ENCODE measurements at regions not wholly inside any gene's neighbourhood (a gene's known extent, or its start where the extent isn't known, plus 50 kb on each side); places are given as distances from the start of the nearest gene placed in this dataset.

DNA sequence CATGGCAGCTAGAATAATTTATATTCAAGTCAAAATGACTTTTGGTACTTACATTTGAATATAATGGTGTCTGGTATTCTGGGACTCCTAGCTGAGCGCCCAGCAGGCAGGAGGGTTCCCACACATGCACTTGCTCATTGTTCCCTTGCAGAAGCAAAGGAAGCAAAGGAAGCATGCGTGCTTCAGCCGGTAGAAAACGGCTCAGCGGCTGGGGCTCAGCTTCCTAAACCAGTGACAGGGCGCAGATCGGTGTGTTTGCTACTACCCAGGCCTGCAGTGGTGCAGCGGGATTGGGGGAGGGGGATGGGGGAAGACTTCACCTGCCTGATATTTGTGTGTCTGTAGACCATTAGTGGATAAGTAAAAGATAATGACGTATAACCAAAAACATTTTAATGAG is 978.3 kb upstream of the TENM3 start:
- Mint-ChIP-seq H3K36me3 (ENCODE audit: insufficient read depth) (no peaks in the 10 kb centered on the region), H3K4me1 (no peaks in the 10 kb centered on the region), H3K27me3 (no peaks in the 10 kb centered on the region), H3K4me3 (no peak overlapping the region), H3K27ac (ENCODE audit: low read depth) (no peak overlapping the region), H3K9me3 (peaks cover 14% of the 10 kb centered on the region)
- no peak for ATAC-seq (replicated peaks; ENCODE audit: extremely low read depth, poor library complexity, severe bottlenecking)
- DNase-seq (ENCODE audit: low spot score in 2 of 2) = no peak

GRCh38 chr4:181265370-181265769 is 977.8 kb upstream of the TENM3 start:
- Mint-ChIP-seq H3K27me3 (no peaks in the 10 kb centered on the region), H3K27ac (ENCODE audit: low read depth) (no peak overlapping the region), H3K36me3 (ENCODE audit: insufficient read depth) (no peaks in the 10 kb centered on the region), H3K4me1 (no peaks in the 10 kb centered on the region), H3K9me3 (peaks cover 14% of the 10 kb centered on the region), H3K4me3 (no peak overlapping the region)
- DNase-seq (ENCODE audit: low spot score in 2 of 2) (no peak), ATAC-seq (replicated peaks; ENCODE audit: extremely low read depth, poor library complexity, severe bottlenecking) (no peak)

DNA sequence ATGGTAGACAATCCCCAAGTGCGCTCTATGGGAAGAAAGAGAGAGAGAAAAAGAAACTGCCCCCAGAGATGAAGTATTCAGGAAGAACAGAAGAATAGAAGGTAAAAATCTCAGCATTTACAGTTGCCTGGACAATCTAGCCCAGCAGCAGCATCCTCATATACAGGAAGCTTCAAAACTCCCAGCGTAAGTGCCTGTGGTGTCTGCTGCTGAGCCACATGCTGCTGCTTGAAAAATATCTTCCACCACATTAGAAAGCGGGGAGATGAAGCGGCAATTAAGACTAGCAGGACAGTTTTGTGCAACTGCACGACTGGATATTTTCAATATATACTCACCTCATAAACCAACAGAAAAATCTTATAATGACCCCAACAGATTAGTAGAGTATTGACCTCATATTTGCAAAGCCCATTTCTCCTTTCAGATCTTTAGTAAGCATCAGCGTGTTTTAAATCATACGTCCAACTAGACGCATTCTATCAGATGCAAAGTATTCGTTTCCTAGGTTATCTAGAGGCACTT is 972.0 kb upstream of the TENM3 start:
- DNase-seq (ENCODE audit: low spot score in 2 of 2) (no peak), ATAC-seq (replicated peaks; ENCODE audit: extremely low read depth, poor library complexity, severe bottlenecking) (no peak)
- Mint-ChIP-seq H3K27ac (ENCODE audit: low read depth) (no peak overlapping the region), H3K4me3 (no peak overlapping the region), H3K27me3 (no peaks in the 10 kb centered on the region), H3K36me3 (ENCODE audit: insufficient read depth) (no peaks in the 10 kb centered on the region), H3K9me3 (peaks cover 11% of the 10 kb centered on the region), H3K4me1 (no peaks in the 10 kb centered on the region)

DNA sequence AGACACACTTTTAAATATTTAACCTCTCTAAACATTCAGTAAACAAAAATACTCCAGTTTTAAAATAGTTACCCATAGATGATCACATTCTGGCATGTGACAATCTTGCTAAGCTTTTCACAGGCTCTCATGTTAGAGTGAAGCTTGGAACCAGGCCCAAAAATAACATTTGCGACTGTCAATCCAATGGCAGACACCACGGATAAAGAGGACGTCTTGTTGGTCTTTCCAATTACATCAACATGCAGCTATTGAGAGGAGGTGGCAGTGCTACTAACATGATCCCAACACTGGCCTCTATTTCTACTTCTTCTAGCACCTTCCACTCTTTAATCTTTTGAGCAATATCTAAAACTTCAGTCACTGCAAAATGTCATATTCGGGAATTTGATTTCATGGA is 970.8 kb upstream of the TENM3 start:
- Mint-ChIP-seq H3K27ac (ENCODE audit: low read depth) (no peak overlapping the region), H3K4me1 (no peaks in the 10 kb centered on the region), H3K27me3 (no peaks in the 10 kb centered on the region), H3K9me3 (peaks cover 17% of the 10 kb centered on the region), H3K4me3 (no peak overlapping the region), H3K36me3 (ENCODE audit: insufficient read depth) (no peaks in the 10 kb centered on the region)
- ATAC-seq (replicated peaks; ENCODE audit: extremely low read depth, poor library complexity, severe bottlenecking) = no peak
- DNase-seq (ENCODE audit: low spot score in 2 of 2) = no peak

- Mint-ChIP-seq H3K4me1 (no peaks in the 10 kb centered on the region), H3K9me3 (peaks cover 12% of the 10 kb centered on the region), H3K27ac (ENCODE audit: low read depth) (no peak overlapping the region), H3K4me3 (no peak overlapping the region), H3K27me3 (no peaks in the 10 kb centered on the region), H3K36me3 (ENCODE audit: insufficient read depth) (no peaks in the 10 kb centered on the region)
- ATAC-seq (replicated peaks; ENCODE audit: extremely low read depth, poor library complexity, severe bottlenecking) (no peak), DNase-seq (ENCODE audit: low spot score in 2 of 2) (no peak)
These were observed 964.3 kb upstream of the TENM3 start for GRCh38 chr4:181278941-181279340.

DNA sequence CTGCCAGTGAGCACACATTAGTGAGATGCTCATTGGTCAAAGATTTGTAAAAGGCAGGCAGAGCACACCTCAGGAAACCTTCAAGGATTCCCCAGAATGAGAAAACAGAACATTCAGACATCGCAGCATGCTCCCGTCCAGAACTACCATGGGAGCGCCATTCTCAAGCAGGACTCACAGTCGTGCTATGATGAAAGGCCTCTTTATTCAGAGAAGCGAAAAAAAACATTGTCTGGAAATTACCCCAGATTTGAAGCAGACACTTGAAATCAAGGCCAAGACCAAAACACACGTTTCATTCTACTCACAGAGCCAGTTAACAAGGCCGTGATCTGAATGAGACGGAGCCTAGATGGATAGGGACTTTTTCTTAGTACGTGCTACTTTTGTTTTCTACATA is 961.8 kb upstream of the TENM3 start:
- Mint-ChIP-seq H3K27me3 (no peaks in the 10 kb centered on the region), H3K27ac (ENCODE audit: low read depth) (no peak overlapping the region), H3K4me1 (no peaks in the 10 kb centered on the region), H3K36me3 (ENCODE audit: insufficient read depth) (no peaks in the 10 kb centered on the region), H3K4me3 (no peak overlapping the region), H3K9me3 (peaks cover 18% of the 10 kb centered on the region)
- ATAC-seq (replicated peaks; ENCODE audit: extremely low read depth, poor library complexity, severe bottlenecking) = no peak
- DNase-seq (ENCODE audit: low spot score in 2 of 2) = no peak

- no peak for DNase-seq (ENCODE audit: low spot score in 2 of 2)
These were observed 954.0 kb upstream of the TENM3 start for GRCh38 chr4:181289198-181289597.

GRCh38 chr4:181291615-181292014 is 951.6 kb upstream of the TENM3 start:
- H3K4me1 Mint-ChIP-seq = no peaks in the 10 kb centered on the region
- ATAC-seq (replicated peaks; ENCODE audit: extremely low read depth, poor library complexity, severe bottlenecking) = no peak
- H3K27ac Mint-ChIP-seq (ENCODE audit: low read depth) = no peak overlapping the region
- no peaks in the 10 kb centered on the region for H3K27me3 Mint-ChIP-seq
- H3K4me3 Mint-ChIP-seq = no peak overlapping the region
- no peak for DNase-seq (ENCODE audit: low spot score in 2 of 2)
- H3K36me3 Mint-ChIP-seq (ENCODE audit: insufficient read depth) = no peaks in the 10 kb centered on the region
- H3K9me3 Mint-ChIP-seq = no peaks in the 10 kb centered on the region

More at GRCh38 chr4:181289198-181289597, 954.0 kb upstream of the TENM3 start:
- H3K9me3 Mint-ChIP-seq = peaks cover 9% of the 10 kb centered on the region
- no peak overlapping the region for H3K27ac Mint-ChIP-seq (ENCODE audit: low read depth)
- H3K36me3 Mint-ChIP-seq (ENCODE audit: insufficient read depth) = no peaks in the 10 kb centered on the region
- no peaks in the 10 kb centered on the region for H3K4me1 Mint-ChIP-seq
- no peak for ATAC-seq (replicated peaks; ENCODE audit: extremely low read depth, poor library complexity, severe bottlenecking)
- no peaks in the 10 kb centered on the region for H3K27me3 Mint-ChIP-seq
- H3K4me3 Mint-ChIP-seq = no peak overlapping the region

- ATAC-seq (replicated peaks; ENCODE audit: extremely low read depth, poor library complexity, severe bottlenecking) (no peak), DNase-seq (ENCODE audit: low spot score in 2 of 2) (no peak)
- no peaks in the 10 kb centered on the region for H3K9me3 Mint-ChIP-seq
- no peaks in the 10 kb centered on the region for H3K4me1 Mint-ChIP-seq
- no peak overlapping the region for H3K4me3 Mint-ChIP-seq
- no peaks in the 10 kb centered on the region for H3K27me3 Mint-ChIP-seq
- no peak overlapping the region for H3K27ac Mint-ChIP-seq (ENCODE audit: low read depth)
- no peaks in the 10 kb centered on the region for H3K36me3 Mint-ChIP-seq (ENCODE audit: insufficient read depth)
These were observed 950.2 kb upstream of the TENM3 start for GRCh38 chr4:181293014-181293413.

DNA sequence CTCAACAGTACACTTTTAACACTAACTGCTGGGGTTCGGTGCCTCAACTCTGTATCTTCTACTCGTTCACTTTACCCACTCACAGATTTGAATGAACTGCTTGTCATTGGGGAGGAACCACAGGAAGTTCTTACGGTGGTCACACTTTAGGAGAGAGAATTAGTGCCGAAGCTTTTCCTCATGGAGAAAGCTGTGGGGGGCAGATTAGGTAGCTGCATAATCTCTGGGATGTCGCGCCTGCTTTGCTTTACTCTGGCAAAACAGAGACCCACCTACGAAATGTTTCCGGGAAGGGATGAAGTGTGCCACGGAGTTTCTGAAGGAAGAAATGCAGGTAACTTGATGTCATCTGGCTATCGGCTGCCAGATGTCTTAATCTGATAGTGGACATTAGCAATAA is 949.7 kb upstream of the TENM3 start:
- Mint-ChIP-seq H3K9me3 (no peaks in the 10 kb centered on the region), H3K4me3 (no peak overlapping the region), H3K36me3 (ENCODE audit: insufficient read depth) (no peaks in the 10 kb centered on the region), H3K4me1 (no peaks in the 10 kb centered on the region), H3K27me3 (no peaks in the 10 kb centered on the region), H3K27ac (ENCODE audit: low read depth) (no peak overlapping the region)
- ATAC-seq (replicated peaks; ENCODE audit: extremely low read depth, poor library complexity, severe bottlenecking) = no peak
- DNase-seq (ENCODE audit: low spot score in 2 of 2) = no peak

DNA sequence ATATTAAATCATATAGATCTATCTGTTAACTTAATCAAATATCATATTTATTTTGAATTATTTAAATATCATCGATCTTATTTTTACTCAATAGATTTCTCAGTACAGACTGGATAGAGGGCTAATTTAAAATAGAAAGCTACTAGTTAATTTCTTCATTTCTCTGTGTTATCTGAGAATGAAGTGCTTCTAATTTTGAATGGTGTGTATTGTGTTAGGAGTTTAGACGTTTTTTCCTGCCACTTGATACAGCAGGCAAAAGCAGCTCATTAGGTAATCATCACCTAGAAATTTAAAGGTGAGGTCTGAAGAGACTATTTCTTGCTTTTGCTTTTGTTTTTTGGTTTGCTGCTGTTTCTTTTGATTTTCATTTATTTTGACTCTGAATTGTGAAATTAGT is 948.8 kb upstream of the TENM3 start:
- H3K27ac Mint-ChIP-seq (ENCODE audit: low read depth) = no peak overlapping the region
- H3K27me3 Mint-ChIP-seq = no peaks in the 10 kb centered on the region
- ATAC-seq (replicated peaks; ENCODE audit: extremely low read depth, poor library complexity, severe bottlenecking) (no peak), DNase-seq (ENCODE audit: low spot score in 2 of 2) (no peak)
- no peaks in the 10 kb centered on the region for H3K9me3 Mint-ChIP-seq
- H3K4me1 Mint-ChIP-seq = no peaks in the 10 kb centered on the region
- H3K4me3 Mint-ChIP-seq = no peak overlapping the region
- H3K36me3 Mint-ChIP-seq (ENCODE audit: insufficient read depth) = no peaks in the 10 kb centered on the region

DNA sequence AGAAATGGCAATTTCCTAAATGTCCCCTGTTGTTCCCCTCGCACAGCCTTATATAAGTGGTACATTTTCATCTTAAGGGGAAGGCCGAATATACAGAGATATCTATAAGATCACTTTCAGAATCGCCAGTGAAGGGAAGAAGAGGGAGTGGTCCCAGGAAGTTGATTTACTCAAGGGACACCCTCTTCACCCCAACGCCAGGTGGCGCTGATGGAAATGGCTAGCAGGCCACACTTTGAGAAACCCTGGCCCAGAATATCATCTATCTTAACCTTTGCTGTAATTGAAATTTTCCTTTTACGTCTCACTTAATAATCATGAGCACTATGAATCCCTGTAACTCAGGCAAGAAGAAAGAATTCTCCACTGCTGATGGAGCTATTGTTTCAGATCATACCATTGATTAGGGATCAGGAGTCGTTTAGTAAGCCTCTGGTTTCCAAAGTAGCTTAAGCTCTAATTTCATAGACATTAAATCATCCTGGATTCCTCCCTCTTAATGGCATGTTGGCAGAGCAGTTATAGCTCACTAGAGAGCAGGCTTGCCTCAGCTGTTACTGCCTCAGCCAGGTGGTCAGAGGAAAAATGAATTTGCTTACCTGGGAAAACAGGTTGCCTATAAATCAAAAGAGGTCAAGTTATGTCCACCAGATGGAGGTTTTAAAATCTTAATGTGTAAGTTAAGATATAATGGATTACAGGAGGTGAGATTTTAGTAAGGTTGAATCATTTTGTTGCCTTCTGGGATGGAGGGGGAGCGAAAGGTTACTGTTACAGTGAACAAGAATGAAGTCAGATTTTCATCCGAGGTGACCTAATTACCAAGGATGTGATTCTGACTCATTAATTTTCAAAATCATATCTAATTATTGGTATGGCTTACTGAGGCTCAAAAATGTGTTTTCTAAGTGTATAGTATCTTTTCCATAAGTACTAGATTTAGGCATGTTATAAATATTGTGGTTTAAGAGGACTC is 941.2 kb upstream of the TENM3 start:
- H3K27me3 Mint-ChIP-seq = no peaks in the 10 kb centered on the region
- H3K4me3 Mint-ChIP-seq = no peak overlapping the region
- ATAC-seq (replicated peaks; ENCODE audit: extremely low read depth, poor library complexity, severe bottlenecking) = no peak
- H3K9me3 Mint-ChIP-seq = peaks cover 6% of the 10 kb centered on the region
- H3K36me3 Mint-ChIP-seq (ENCODE audit: insufficient read depth) = no peaks in the 10 kb centered on the region
- H3K4me1 Mint-ChIP-seq = no peaks in the 10 kb centered on the region
- H3K27ac Mint-ChIP-seq (ENCODE audit: low read depth) = no peak overlapping the region
- no peak for DNase-seq (ENCODE audit: low spot score in 2 of 2)

DNA sequence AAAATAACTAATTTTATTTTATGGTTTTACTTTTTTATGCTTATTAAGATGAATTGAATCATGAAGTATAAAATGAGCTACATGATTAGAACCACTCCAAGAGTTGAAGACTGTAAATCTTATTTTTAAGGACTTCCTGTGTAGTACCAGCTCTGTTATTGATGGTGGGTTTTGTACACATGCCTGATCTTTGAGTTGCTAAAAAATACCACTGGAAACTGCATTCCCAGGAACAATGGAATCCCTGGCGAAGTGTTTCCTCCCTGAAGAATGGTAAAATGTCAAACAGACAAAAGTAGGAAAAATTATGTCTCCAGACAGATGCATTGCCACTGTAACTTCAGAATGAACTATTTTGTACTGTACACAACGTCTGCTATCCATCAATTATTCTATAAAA is 935.4 kb upstream of the TENM3 start:
- no peak for DNase-seq (ENCODE audit: low spot score in 2 of 2)
- no peaks in the 10 kb centered on the region for H3K36me3 Mint-ChIP-seq (ENCODE audit: insufficient read depth)
- peaks cover 6% of the 10 kb centered on the region for H3K9me3 Mint-ChIP-seq
- H3K27ac Mint-ChIP-seq (ENCODE audit: low read depth) = no peak overlapping the region
- no peaks in the 10 kb centered on the region for H3K27me3 Mint-ChIP-seq
- H3K4me3 Mint-ChIP-seq = no peak overlapping the region
- no peaks in the 10 kb centered on the region for H3K4me1 Mint-ChIP-seq
- no peak for ATAC-seq (replicated peaks; ENCODE audit: extremely low read depth, poor library complexity, severe bottlenecking)

All from central memory CD8-positive, alpha-beta T cell (primary cell).